ENCODE measurements at regions not wholly inside any gene's neighbourhood (a gene's known extent, or its start where the extent isn't known, plus 50 kb on each side); places are given as distances from the start of the nearest gene placed in this dataset.
"Not testable (repeated sequence)": the region's sequence is repeated elsewhere in the genome, so short reads cannot be mapped to it uniquely, and the experiment has no call there.

DNA sequence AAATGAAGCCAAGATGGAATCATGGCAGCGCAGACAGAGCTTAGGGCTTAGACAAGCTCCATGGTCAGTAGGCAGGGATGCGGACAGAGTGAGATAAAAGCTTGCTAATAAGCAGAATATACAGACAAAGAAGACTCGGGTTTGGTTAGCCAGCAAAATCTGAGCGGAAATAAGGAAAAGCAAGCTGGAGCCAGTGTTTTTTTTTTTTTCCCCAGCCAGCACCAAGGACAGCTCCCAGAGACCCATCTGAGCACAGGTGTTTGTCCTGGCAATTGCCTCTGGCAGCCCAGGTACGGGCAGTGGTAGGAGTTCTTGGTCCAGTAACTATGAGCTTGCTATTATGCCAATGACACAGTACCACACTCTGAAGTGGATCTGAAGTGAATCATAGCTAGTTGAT lies 187.6 kb downstream of the ADCYAP1 start:
- DNase-seq (ENCODE audit: low read depth) = peak; percentile 2
- H3K4me3 ChIP-seq (ENCODE audit: low read length) = no peak overlapping the region
- TF ChIP-seq, protein P1, sequence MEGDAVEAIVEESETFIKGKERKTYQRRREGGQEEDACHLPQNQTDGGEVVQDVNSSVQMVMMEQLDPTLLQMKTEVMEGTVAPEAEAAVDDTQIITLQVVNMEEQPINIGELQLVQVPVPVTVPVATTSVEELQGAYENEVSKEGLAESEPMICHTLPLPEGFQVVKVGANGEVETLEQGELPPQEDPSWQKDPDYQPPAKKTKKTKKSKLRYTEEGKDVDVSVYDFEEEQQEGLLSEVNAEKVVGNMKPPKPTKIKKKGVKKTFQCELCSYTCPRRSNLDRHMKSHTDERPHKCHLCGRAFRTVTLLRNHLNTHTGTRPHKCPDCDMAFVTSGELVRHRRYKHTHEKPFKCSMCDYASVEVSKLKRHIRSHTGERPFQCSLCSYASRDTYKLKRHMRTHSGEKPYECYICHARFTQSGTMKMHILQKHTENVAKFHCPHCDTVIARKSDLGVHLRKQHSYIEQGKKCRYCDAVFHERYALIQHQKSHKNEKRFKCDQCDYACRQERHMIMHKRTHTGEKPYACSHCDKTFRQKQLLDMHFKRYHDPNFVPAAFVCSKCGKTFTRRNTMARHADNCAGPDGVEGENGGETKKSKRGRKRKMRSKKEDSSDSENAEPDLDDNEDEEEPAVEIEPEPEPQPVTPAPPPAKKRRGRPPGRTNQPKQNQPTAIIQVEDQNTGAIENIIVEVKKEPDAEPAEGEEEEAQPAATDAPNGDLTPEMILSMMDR (IDR thresholded peaks at IDR 0.05; ENCODE audit: insufficient read depth, low read depth, low read length, missing control alignments) = no peak

DNA sequence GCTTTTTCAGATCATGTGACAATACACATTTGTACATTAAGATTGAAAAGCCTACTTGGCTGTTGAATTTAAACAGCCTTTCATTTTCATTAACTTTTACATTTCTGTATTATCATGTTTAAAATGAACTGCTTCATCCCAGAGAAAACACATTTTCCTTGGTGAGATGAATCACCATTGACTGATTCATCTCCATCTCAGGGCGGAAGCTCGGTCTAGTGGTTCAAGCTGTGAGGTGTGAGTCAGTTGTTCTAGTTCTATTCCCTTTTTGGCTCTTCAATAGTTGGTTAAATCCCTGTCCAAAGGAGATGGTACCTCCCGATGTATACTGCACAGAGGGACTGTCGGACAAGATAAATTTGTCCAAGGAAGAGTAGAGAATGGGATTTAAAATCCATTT lies 189.7 kb downstream of the ADCYAP1 start:
- H3K4me3 ChIP-seq (ENCODE audit: low read length) = no peak overlapping the region
- TF ChIP-seq, protein P1 (IDR thresholded peaks at IDR 0.05; ENCODE audit: insufficient read depth, low read depth, low read length, missing control alignments) = no peak
- peak; percentile 37 for DNase-seq (ENCODE audit: low read depth)

DNA sequence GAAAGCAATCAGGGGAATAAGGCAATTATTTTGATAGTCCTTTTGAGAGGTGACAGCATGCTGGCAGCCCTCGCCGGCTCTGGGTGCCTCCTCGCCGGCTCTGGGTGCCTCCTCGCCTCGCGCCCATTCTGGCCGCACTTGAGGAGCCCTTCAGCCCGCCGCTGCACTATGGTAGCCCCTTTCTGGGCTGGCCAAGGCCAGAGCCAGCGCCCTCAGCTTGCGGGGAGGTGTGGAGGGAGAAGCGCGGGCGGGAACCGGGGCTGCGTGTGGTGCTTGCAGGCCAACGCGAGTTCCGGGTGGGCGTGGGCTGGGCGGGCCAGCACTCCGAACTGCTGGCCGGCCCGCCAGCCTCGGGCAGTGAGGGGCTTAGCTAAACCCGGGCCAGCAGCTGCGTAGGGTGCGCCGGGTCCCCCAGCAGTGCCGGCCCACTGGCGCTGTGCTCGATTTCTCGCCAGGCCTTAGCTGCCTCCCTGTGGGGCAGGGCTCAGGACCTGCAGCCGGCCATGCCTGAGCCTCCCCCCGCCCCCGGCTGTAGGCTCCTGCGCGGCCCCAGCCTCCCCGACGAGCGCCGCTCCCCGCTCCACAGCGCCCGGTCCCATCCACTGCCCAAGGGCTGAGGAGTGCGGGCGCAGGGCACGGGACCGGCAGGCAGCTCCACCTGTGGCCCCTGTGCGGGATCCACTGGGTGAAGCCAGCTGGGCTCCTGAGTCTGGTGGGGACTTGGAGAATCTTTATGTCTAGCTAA lies 193.5 kb downstream of the ADCYAP1 start:
- DNase-seq (ENCODE audit: low read depth); H3K4me3 ChIP-seq (ENCODE audit: low read length): not testable (repeated sequence)

DNA sequence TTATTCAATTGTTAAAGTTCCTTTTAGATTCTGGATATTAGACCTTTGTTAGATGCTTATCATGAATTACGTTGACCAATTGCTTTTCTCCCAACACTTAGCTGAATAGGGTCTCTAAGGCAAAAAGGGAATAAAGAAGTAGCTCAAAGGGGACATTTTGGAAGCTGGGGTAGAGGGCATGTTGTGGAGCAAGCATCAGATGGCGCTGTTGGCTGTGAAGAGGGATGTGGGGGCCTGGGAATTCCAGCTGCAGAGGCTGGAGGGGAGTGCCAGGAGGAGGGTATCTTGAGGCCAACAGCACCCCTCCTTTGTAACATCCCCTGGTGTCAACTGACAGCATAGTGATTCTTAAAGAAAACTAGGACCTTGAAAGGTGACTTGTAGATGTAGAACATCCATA lies 198.2 kb downstream of the ADCYAP1 start:
- DNase-seq (ENCODE audit: low read depth) = no peak
- H3K4me3 ChIP-seq (ENCODE audit: low read length) = no peak overlapping the region
- TF ChIP-seq, protein P1 (IDR thresholded peaks at IDR 0.05; ENCODE audit: insufficient read depth, low read depth, low read length, missing control alignments) = no peak

DNA sequence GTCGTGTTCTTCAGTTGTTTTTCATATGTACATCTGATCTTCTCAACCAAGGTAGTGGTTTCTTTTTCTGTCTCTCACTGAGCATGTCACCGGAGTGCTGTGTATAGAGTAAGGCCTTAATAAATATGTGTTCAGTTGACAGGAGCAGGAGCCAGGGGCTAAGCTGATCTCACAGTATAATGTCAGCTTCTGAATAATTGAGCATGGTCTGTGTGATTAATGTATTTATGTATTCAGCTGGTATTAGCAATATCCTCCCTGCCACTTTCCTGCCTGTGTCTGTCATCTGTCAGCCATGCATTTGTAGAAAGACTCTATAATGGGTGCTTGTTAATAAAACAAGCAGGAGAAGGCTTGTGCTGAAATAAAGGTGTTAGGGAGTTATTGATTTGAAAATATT lies 198.9 kb downstream of the ADCYAP1 start:
- DNase-seq (ENCODE audit: low read depth) = no peak
- no peak overlapping the region for H3K4me3 ChIP-seq (ENCODE audit: low read length)
- TF ChIP-seq, protein P1 (IDR thresholded peaks at IDR 0.05; ENCODE audit: insufficient read depth, low read depth, low read length, missing control alignments) = no peak

DNA sequence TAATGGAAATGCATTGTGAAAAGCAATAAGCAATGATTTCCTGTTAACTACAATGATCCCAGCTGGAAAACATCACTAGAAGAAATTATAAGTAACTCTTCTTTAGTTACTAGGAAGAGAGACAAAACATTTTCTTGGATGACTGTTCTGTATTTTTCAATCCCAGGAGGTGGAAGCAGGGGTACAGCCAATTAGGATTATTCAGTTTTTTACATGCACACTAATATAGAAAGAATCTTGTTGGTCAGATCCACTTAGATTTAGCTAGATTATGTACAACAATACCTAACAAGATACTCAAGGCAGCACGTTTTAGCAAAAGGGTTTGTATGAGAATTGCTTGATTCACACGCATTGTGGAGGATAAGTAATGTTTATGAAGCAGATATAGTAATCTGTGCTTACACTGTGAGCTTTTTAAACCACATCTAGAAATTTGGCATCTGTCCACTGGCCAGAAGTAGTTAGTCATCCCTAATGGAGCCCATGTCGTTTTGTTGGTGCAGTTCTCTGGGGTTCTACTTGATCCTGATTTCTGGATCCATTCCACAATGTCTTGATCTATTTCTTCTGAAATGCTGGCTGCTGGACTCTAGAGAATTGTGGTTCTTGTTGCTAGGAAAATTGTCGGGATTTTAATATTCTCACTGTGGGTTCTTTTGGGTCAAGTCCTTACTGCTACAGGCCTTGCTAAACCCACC lies 199.7 kb downstream of the ADCYAP1 start:
- no peak overlapping the region for H3K4me3 ChIP-seq (ENCODE audit: low read length)
- TF ChIP-seq, protein P1 (IDR thresholded peaks at IDR 0.05; ENCODE audit: insufficient read depth, low read depth, low read length, missing control alignments) = no peak
- no peak for DNase-seq (ENCODE audit: low read depth)

DNA sequence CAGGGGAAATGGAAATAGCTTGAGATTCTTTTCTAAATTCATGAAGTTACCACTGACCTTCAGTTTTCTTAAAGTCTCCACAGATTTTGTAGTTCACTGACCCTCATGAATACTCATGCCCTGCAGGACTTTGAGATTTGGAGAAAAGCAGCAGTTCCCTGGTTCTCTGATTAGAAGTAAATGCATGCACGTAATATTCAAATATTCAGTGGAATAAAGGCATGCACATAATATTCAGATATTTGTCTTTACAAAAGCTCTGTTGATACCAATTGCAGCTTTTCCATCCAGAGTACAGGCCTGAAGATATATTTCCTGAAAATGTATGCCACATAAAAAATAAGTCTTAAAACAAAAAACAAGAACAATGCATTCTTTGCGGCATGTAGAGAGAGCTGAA lies 219.8 kb downstream of the ADCYAP1 start:
- no peak for DNase-seq (ENCODE audit: low read depth)
- TF ChIP-seq, protein P1 (IDR thresholded peaks at IDR 0.05; ENCODE audit: insufficient read depth, low read depth, low read length, missing control alignments) = no peak
- no peak overlapping the region for H3K4me3 ChIP-seq (ENCODE audit: low read length)
